Testis (tissue), 2 donors: ENCODE measurements at regions not wholly inside any gene's neighbourhood (a gene's known extent, or its start where the extent isn't known, plus 50 kb on each side); places are given as distances from the start of the nearest gene placed in this dataset.
"Not testable (repeated sequence)": the region's sequence is repeated elsewhere in the genome, so short reads cannot be mapped to it uniquely, and the experiment has no call there.

Experiments used
- DNase-seq: peaks from one replicate; pipeline ENCODE4 v3.0.0-alpha.2; 2019
- H3K27ac ChIP-seq, 2 donors: fragments of 200-600 bp; sonication (generic); one replicate each; pipeline ENCODE4 v1.5.1; 2019
- H3K27me3 ChIP-seq: fragments of 200-600 bp; sonication (generic); one replicate; pipeline ENCODE4 v1.5.1; 2019
- H3K36me3 ChIP-seq: fragments of 200-600 bp; sonication (generic); one replicate; pipeline ENCODE4 v1.5.1; 2017; ENCODE audit warnings: low read depth; ENCODE audit errors: missing control alignments
- H3K4me1 ChIP-seq: fragments of 200-600 bp; sonication (generic); one replicate; pipeline ENCODE4 v1.5.1; 2019
- H3K4me3 ChIP-seq, 2 donors: fragments of 200-600 bp; sonication (generic); one replicate each; pipeline ENCODE4 v1.5.1; 2017 to 2019
- H3K9me3 ChIP-seq: fragments of 200-600 bp; sonication (generic); one replicate; pipeline ENCODE4 v1.5.1; 2017
- CTCF ChIP-seq, 3 experiments: fragments of 450-650 bp in 2 of 3; fragments of 200-600 bp in 1 of 3; sonication (generic) in 1 of 3; IDR thresholded peaks; one replicate each; pipeline ENCODE4 v1.5.1; 2016 to 2019; ENCODE audit warnings: antibody characterized with exemption in 3 of 3, mild to moderate bottlenecking in 2 of 3, moderate library complexity in 1 of 3
- POLR2A ChIP-seq: fragments of 450-650 bp; IDR thresholded peaks from one replicate; pipeline ENCODE4 v1.6.1; 2017; ENCODE audit warnings: antibody characterized with exemption, mild to moderate bottlenecking, moderate library complexity
- WGBS, 2 donors: methylation state at CpG; one replicate each; pipeline ENCODE4 v1.1.5; 2018; 5-methylcytosine and 5-hydroxymethylcytosine counted together
- intact Hi-C: fragments of 100-400 bp; cut with DNase I; formaldehyde crosslinking; loops from one replicate; pipeline ENCODE4 v1.15.1; 2023; ENCODE audit warnings: low total_unique reads

- Histone ChIP-seq H3K36me3 (no peaks in the 10 kb centered on the region), H3K4me3 (no peak overlapping the region), H3K4me1 (no peaks in the 10 kb centered on the region), H3K9me3 (no peaks in the 10 kb centered on the region), H3K27me3 (no peaks in the 10 kb centered on the region), H3K27ac (no peak overlapping the region)
- intact Hi-C loops = no loop called here
- 73 to 76% methylated on average over 2 of the region's 2 CpGs for WGBS, 2 donors
- TF ChIP-seq CTCF (IDR thresholded peaks at IDR 0.05) = no peak
- no peak for DNase-seq
These were observed 579.4 kb upstream of the PRR20A start for GRCh38 chr13:56561327-56561726.

GRCh38 chr13:56563663-56564062 lies 577.1 kb upstream of the PRR20A start:
- WGBS, 2 donors = 86 to 87% methylated on average over 4 of the region's 4 CpGs
- H3K27me3 ChIP-seq = no peaks in the 10 kb centered on the region
- no peaks in the 10 kb centered on the region for H3K9me3 ChIP-seq
- H3K36me3 ChIP-seq = no peaks in the 10 kb centered on the region
- intact Hi-C loops = no loop called here
- TF ChIP-seq CTCF (IDR thresholded peaks at IDR 0.05) = no peak
- no peak for TF ChIP-seq POLR2A
- no peak overlapping the region for H3K4me3 ChIP-seq
- DNase-seq = no peak
- no peak overlapping the region for H3K27ac ChIP-seq
- no peaks in the 10 kb centered on the region for H3K4me1 ChIP-seq

- intact Hi-C loops = no loop called here
- 71 to 93% methylated on average over 1 of the region's 1 CpG for WGBS, 2 donors
These were observed 553.7 kb upstream of the PRR20A start for GRCh38 chr13:56586976-56587375.

GRCh38 chr13:56615572-56615971 lies 525.1 kb upstream of the PRR20A start:
- 94 to 96% methylated on average over 4 of the region's 4 CpGs for WGBS, 2 donors
- TF ChIP-seq POLR2A (no peak), CTCF (IDR thresholded peaks at IDR 0.05) (no peak)
- Histone ChIP-seq H3K36me3 (no peaks in the 10 kb centered on the region), H3K27ac (no peak overlapping the region), H3K4me1 (no peaks in the 10 kb centered on the region), H3K27me3 (no peaks in the 10 kb centered on the region), H3K4me3 (no peak overlapping the region), H3K9me3 (no peaks in the 10 kb centered on the region)
- intact Hi-C loops = no loop called here
- DNase-seq = no peak

More at GRCh38 chr13:56586976-56587375, 553.7 kb upstream of the PRR20A start:
- no peaks in the 10 kb centered on the region for H3K9me3 ChIP-seq
- no peak overlapping the region for H3K27ac ChIP-seq
- no peaks in the 10 kb centered on the region for H3K36me3 ChIP-seq
- H3K27me3 ChIP-seq = no peaks in the 10 kb centered on the region
- DNase-seq = no peak
- no peaks in the 10 kb centered on the region for H3K4me1 ChIP-seq
- TF ChIP-seq CTCF (IDR thresholded peaks at IDR 0.05) = no peak
- TF ChIP-seq POLR2A = no peak
- no peak overlapping the region for H3K4me3 ChIP-seq

- intact Hi-C loops = no loop called here
- no peaks in the 10 kb centered on the region for H3K36me3 ChIP-seq
- no peak for DNase-seq
- H3K4me3 ChIP-seq = no peak overlapping the region
- no peaks in the 10 kb centered on the region for H3K9me3 ChIP-seq
- no peak overlapping the region for H3K27ac ChIP-seq
- no peaks in the 10 kb centered on the region for H3K27me3 ChIP-seq
- no peak for TF ChIP-seq POLR2A
- no peak for TF ChIP-seq CTCF (IDR thresholded peaks at IDR 0.05)
- H3K4me1 ChIP-seq = no peaks in the 10 kb centered on the region
- WGBS, 2 donors = 70 to 80% methylated on average over 4 of the region's 4 CpGs
These were observed 517.9 kb upstream of the PRR20A start for GRCh38 chr13:56622840-56623239.

GRCh38 chr13:56628886-56629285 lies 511.8 kb upstream of the PRR20A start:
- intact Hi-C loops, H3K27me3 ChIP-seq: not testable (repeated sequence)
- WGBS, 2 donors = 92 to 94% methylated on average over 6 of the region's 6 CpGs

GRCh38 chr13:56631060-56631459 lies 509.7 kb upstream of the PRR20A start:
- H3K27ac ChIP-seq, DNase-seq, H3K4me3 ChIP-seq, H3K4me1 ChIP-seq, intact Hi-C loops, H3K27me3 ChIP-seq, H3K9me3 ChIP-seq, H3K36me3 ChIP-seq: not testable (repeated sequence)
- WGBS, 2 donors = 89 to 91% methylated on average over 3 of the region's 3 CpGs

More at GRCh38 chr13:56628886-56629285, 511.8 kb upstream of the PRR20A start:
- DNase-seq, H3K9me3 ChIP-seq, H3K4me3 ChIP-seq, H3K36me3 ChIP-seq, H3K27ac ChIP-seq, H3K4me1 ChIP-seq: not testable (repeated sequence)
